Right lobe of liver (tissue), 6 donors: ENCODE measurements at regions not wholly inside any gene's neighbourhood (a gene's known extent, or its start where the extent isn't known, plus 50 kb on each side); places are given as distances from the start of the nearest gene placed in this dataset.
"Not testable (repeated sequence)": the region's sequence is repeated elsewhere in the genome, so short reads cannot be mapped to it uniquely, and the experiment has no call there.

Experiments
- ATAC-seq, 4 donors: fragments of 200-7000 bp; cut with Tn5 transposase; one replicate each; pipeline ENCODE4 v1.9.1; 2020; ENCODE audit warnings: mild to moderate bottlenecking in 4 of 4, moderate library complexity in 4 of 4
- DNase-seq, 3 donors: peaks; one replicate each; pipeline ENCODE4 v3.0.0-alpha.2; 2020
- H3K27ac ChIP-seq, 3 donors: fragments of 200-600 bp; one replicate each; pipeline ENCODE4 v1.8.0; 2022
- H3K27me3 ChIP-seq, 2 donors: fragments of 200-600 bp; one replicate each; pipeline ENCODE4 v1.8.0; 2022
- H3K36me3 ChIP-seq, 4 donors: fragments of 200-600 bp; sonication (generic) in 1 of 4; one replicate each; pipeline versions ENCODE4 v1.5.1 to v1.8.0; 2017 to 2022; ENCODE audit warnings: control low read depth in 1 of 4
- H3K4me1 ChIP-seq, 4 donors: fragments of 200-600 bp; sonication (generic) in 1 of 4; one replicate each; pipeline versions ENCODE4 v1.5.1 to v1.8.0; 2017 to 2022; ENCODE audit warnings: control low read depth in 1 of 4
- H3K4me3 ChIP-seq, 3 donors: fragments of 200-600 bp; one replicate each; pipeline ENCODE4 v1.8.0; 2022
- H3K9me3 ChIP-seq, 4 donors: fragments of 200-600 bp; sonication (generic) in 1 of 4; one replicate each; pipeline versions ENCODE4 v1.5.1 to v1.8.0; 2017 to 2022; ENCODE audit warnings: control low read depth in 1 of 4
- CTCF ChIP-seq, 4 donors: fragments of 200-600 bp in 3 of 4; fragments of 450-650 bp in 1 of 4; IDR thresholded peaks; one replicate each; pipeline versions ENCODE4 v1.5.1 to v1.8.0; 2016 to 2022; ENCODE audit warnings: antibody characterized with exemption in 4 of 4, mild to moderate bottlenecking in 2 of 4
- POLR2A ChIP-seq: fragments of 450-650 bp; IDR thresholded peaks from one replicate; pipeline ENCODE4 v1.6.1; 2017; ENCODE audit warnings: antibody characterized with exemption, mild to moderate bottlenecking
- WGBS: methylation state at CpG from one replicate; pipeline ENCODE4 v1.1.6; 2018; ENCODE audit warnings: low coverage, low lambda C conversion rate; ENCODE audit not compliant: insufficient coverage; ENCODE audit errors: missing lambda C conversion rate; 5-methylcytosine and 5-hydroxymethylcytosine counted together
- intact Hi-C, 2 donors: fragments of 100-400 bp; cut with DNase I; formaldehyde crosslinking; loops; one replicate each; pipeline versions ENCODE4 v1.11.2 to v1.14.1; 2022
- donor health status: DM: no; HTN: yes; CAD: no.
- donor health status: DM: no; HTN: no; CAD: no.
- donor health status: DM: no; HTN: no; CAD: no.
- donor health status: DM: no; HTN: yes; CAD: no.
- donor health status: DM: no; HTN: yes; CAD: no.

GRCh38 chr2:4980995-4981394 is 711.2 kb upstream of the SOX11 start:
- no peak for DNase-seq
- H3K27ac ChIP-seq: no peak overlapping the region
- no peaks in the 10 kb centered on the region for H3K4me1 ChIP-seq
- no peaks in the 10 kb centered on the region for H3K36me3 ChIP-seq
- H3K9me3 ChIP-seq: no peaks in the 10 kb centered on the region
- no peak for ATAC-seq
- H3K4me3 ChIP-seq: no peak overlapping the region
- intact Hi-C loops: no loop called here
- no peak for TF ChIP-seq CTCF (IDR thresholded peaks at IDR 0.05)
- 65% methylated on average over 5 of the region's 5 CpGs for WGBS
- no peaks in the 10 kb centered on the region for H3K27me3 ChIP-seq

GRCh38 chr2:4981802-4982409 is 710.3 kb upstream of the SOX11 start:
- no peak for DNase-seq
- Histone ChIP-seq H3K4me3 (no peak overlapping the region), H3K36me3 (no peaks in the 10 kb centered on the region), H3K27me3 (no peaks in the 10 kb centered on the region), H3K4me1 (no peaks in the 10 kb centered on the region), H3K9me3 (no peaks in the 10 kb centered on the region), H3K27ac (no peak overlapping the region)
- intact Hi-C loops: no loop called here
- WGBS: 19% methylated on average over 1 of the region's 1 CpG
- ATAC-seq: no peak
- no peak for TF ChIP-seq CTCF (IDR thresholded peaks at IDR 0.05)

GRCh38 chr2:4988444-4988843 is 703.7 kb upstream of the SOX11 start:
- H3K27ac ChIP-seq, H3K36me3 ChIP-seq, H3K27me3 ChIP-seq, H3K4me3 ChIP-seq, H3K4me1 ChIP-seq, DNase-seq, intact Hi-C loops, H3K9me3 ChIP-seq: not testable (repeated sequence)
- WGBS: 41% methylated on average over 5 of the region's 5 CpGs
- ATAC-seq: peak; percentile 44 to 75 (median 64)

- no peak for DNase-seq
- H3K4me1 ChIP-seq: no peaks in the 10 kb centered on the region
- H3K27me3 ChIP-seq: no peaks in the 10 kb centered on the region
- H3K36me3 ChIP-seq: no peaks in the 10 kb centered on the region
- H3K9me3 ChIP-seq: no peaks in the 10 kb centered on the region
- 35% methylated on average over 4 of the region's 4 CpGs for WGBS
- H3K27ac ChIP-seq: no peak overlapping the region
- intact Hi-C loops: no loop called here
- no peak overlapping the region for H3K4me3 ChIP-seq
- no peak for ATAC-seq
- TF ChIP-seq CTCF (IDR thresholded peaks at IDR 0.05): no peak
- TF ChIP-seq POLR2A: no peak
These were observed 700.0 kb upstream of the SOX11 start for GRCh38 chr2:4992226-4992625.

- WGBS: 42% methylated on average over 4 of the region's 5 CpGs
- H3K9me3 ChIP-seq: no peaks in the 10 kb centered on the region
- H3K4me3 ChIP-seq: no peak overlapping the region
- no peak overlapping the region for H3K27ac ChIP-seq
- no peak for TF ChIP-seq CTCF (IDR thresholded peaks at IDR 0.05)
- TF ChIP-seq POLR2A: no peak
- ATAC-seq (no peak), DNase-seq (no peak)
- H3K36me3 ChIP-seq: no peaks in the 10 kb centered on the region
- no peaks in the 10 kb centered on the region for H3K4me1 ChIP-seq
- no peaks in the 10 kb centered on the region for H3K27me3 ChIP-seq
- intact Hi-C loops: no loop called here
These were observed 696.7 kb upstream of the SOX11 start for GRCh38 chr2:4995466-4995865.
